GM10248 (cell line): ENCODE measurements at regions not wholly inside any gene's neighbourhood (a gene's known extent, or its start where the extent isn't known, plus 50 kb on each side); places are given as distances from the start of the nearest gene placed in this dataset.
"Not testable (repeated sequence)": the region's sequence is repeated elsewhere in the genome, so short reads cannot be mapped to it uniquely, and the experiment has no call there.

Experiments used
- CTCF ChIA-PET: fragments of 300-600 bp; sonication (Branson Sonifier 250); formaldehyde crosslinking; extraction: SDS; loops from one replicate; lab custom pipeline; 2021; ENCODE audit warnings: antibody characterized with exemption; lab: Yijun Ruan, JAX
- POLR2A ChIA-PET: fragments of 350-650 bp; sonication (Branson Sonifier 250); formaldehyde crosslinking; extraction: SDS; loops from one replicate; lab custom pipeline; 2020; ENCODE audit warnings: antibody characterized with exemption; lab: Yijun Ruan, JAX
- DNase-seq: peaks from one replicate; pipeline ENCODE4 v3.0.0; 2012; ENCODE audit errors: extremely low spot score
- CTCF ChIP-seq: IDR thresholded peaks from 2 replicates; pipeline ENCODE4 v1.5.1; 2012; ENCODE audit warnings: mild to moderate bottlenecking, low read depth; ENCODE audit errors: extremely low read depth, missing control alignments, control extremely low read depth

GRCh38 chr4:75211422-75211821 is 278.5 kb downstream of the PARM1 start:
- POLR2A ChIA-PET, result no interaction called here

GRCh38 chr4:75207902-75208301 is 275.0 kb downstream of the PARM1 start:
- TF ChIP-seq CTCF, result no peak
- CTCF ChIA-PET, result no interaction called here
- POLR2A ChIA-PET, result no interaction called here
- DNase-seq, result no peak

More at GRCh38 chr4:75211422-75211821, 278.5 kb downstream of the PARM1 start:
- DNase-seq, result no peak
- CTCF ChIA-PET, result no interaction called here
- no peak for TF ChIP-seq CTCF

GRCh38 chr4:75195111-75195510 is 262.2 kb downstream of the PARM1 start:
- DNase-seq, result no peak
- POLR2A ChIA-PET, result no interaction called here
- no peak for TF ChIP-seq CTCF
- CTCF ChIA-PET, result no interaction called here

- ChIA-PET CTCF (no interaction called here), POLR2A (no interaction called here)
- no peak for DNase-seq
- no peak for TF ChIP-seq CTCF
These were observed 261.3 kb downstream of the PARM1 start for GRCh38 chr4:75194180-75194579.

GRCh38 chr4:75192182-75192581 is 259.3 kb downstream of the PARM1 start:
- CTCF ChIA-PET, result interaction anchor here (1.2 to 1.5 kb wide), 2 partner anchors 21 to 66 kb away, joined by 3 to 4 read pairs; no protein-coding TSS in a partner anchor
- POLR2A ChIA-PET, DNase-seq: not testable (repeated sequence)

GRCh38 chr4:75189711-75190335 is 256.9 kb downstream of the PARM1 start:
- no peak for DNase-seq
- CTCF ChIA-PET, result no interaction called here
- POLR2A ChIA-PET, result no interaction called here
- no peak for TF ChIP-seq CTCF
